D721Med (cell line): ENCODE measurements at regions not wholly inside any gene's neighbourhood (a gene's known extent, or its start where the extent isn't known, plus 50 kb on each side); places are given as distances from the start of the nearest gene placed in this dataset.

Experiments used
- DNase-seq: peaks from one replicate; pipeline ENCODE4 v3.0.0; 2011; ENCODE audit warnings: low spot score; ENCODE audit not compliant: insufficient read length
- FAIRE-seq: peaks from 2 replicates; lab custom pipeline; 2011; peaks lifted over from hg19 to GRCh38; lab: Jason Lieb, UNC
- TF ChIP-seq, protein P1 (sequence below): IDR thresholded peaks from 2 replicates; pipeline ENCODE4 v1.5.1; 2012; ENCODE audit warnings: mild to moderate bottlenecking, control low read depth; ENCODE audit not compliant: insufficient read depth; ENCODE audit errors: missing control alignments

DNA sequence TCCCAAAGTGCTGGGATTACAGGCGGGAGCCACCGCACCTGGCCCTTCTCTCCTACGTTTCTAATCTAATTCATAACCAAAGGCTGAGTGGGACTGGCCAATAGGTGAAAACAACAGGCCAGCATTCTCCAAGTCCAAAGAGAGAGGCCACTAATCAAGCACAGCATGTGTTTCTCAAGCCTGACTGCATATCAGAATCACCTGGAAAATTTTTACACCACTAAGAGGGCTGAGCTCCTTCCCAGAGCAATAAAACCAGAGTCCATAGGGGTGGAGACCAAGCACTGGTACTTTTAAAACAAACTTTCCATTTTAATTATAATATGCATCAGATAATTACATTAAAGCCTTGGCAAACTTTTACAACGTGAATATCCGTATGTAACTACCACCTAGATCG, 254.4 kb downstream of the OPA1 start:
- FAIRE-seq (no peak), DNase-seq (no peak)
- TF ChIP-seq, protein P1, sequence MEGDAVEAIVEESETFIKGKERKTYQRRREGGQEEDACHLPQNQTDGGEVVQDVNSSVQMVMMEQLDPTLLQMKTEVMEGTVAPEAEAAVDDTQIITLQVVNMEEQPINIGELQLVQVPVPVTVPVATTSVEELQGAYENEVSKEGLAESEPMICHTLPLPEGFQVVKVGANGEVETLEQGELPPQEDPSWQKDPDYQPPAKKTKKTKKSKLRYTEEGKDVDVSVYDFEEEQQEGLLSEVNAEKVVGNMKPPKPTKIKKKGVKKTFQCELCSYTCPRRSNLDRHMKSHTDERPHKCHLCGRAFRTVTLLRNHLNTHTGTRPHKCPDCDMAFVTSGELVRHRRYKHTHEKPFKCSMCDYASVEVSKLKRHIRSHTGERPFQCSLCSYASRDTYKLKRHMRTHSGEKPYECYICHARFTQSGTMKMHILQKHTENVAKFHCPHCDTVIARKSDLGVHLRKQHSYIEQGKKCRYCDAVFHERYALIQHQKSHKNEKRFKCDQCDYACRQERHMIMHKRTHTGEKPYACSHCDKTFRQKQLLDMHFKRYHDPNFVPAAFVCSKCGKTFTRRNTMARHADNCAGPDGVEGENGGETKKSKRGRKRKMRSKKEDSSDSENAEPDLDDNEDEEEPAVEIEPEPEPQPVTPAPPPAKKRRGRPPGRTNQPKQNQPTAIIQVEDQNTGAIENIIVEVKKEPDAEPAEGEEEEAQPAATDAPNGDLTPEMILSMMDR: no peak

DNA sequence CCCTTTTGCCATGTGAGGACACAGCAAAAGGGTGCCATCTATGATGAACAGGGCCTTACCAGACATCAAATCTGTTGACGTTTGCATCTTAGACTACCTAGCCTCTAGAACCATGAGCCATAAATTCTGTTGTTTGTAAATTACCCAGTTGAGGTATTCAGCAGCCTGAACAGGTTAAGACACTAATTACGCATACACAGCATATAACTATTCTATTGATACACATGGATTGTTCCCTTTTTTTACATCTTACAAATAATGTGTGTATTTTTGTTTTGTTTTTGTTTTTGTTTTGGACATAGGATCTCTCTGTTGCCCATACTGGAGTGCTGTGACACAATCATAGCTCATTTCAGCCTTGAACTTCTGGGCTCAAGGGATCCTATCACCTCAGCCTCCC, 255.5 kb downstream of the OPA1 start:
- TF ChIP-seq, protein P1: no peak
- FAIRE-seq (no peak), DNase-seq (no peak)

DNA sequence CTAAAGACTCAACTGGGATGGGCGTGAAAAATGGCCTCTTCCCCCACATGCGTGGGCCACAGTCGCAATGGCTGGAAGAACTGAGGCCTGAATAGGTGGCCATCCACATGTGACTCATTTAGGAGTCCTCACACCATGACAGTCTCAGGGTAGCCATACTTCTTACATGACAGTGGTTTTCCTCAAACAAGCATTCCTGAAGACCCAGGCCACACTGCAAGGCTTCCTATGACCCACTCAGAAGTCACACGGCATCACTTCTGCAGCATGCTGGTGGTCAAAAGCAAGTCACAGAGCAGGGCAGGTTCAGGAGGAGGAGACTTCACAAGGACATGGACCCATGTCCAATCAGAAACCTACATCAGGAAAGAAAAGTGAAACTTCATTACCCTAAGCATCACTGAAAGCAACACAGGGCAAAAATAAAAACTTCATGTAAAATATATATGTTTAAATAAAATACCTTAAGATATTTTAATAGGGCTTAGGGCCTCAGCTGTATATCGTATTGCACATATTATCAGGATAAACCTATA, 257.1 kb downstream of the OPA1 start:
- TF ChIP-seq, protein P1: no peak
- FAIRE-seq (no peak), DNase-seq (no peak)

DNA sequence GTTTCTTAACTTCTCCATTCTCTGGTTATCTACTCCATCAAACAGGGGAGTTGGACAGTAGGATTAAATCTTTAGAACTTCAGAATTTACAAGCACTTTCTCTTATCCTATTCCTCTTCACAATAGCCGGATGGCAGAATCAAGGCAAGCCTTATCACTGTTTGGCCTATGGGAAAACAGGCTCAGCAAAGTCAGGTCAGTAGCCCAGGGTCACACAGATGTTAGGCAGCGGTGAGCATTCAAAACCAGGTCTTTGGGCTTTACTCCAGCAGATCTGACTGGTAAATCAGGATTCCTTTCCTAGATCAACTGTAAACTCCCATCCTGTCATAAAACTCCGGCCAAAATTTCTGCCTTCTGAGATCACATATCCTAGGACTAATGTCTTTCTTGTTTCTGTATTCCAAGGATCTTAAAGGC, 258.4 kb downstream of the OPA1 start:
- TF ChIP-seq, protein P1: no peak
- FAIRE-seq (no peak), DNase-seq (no peak)

DNA sequence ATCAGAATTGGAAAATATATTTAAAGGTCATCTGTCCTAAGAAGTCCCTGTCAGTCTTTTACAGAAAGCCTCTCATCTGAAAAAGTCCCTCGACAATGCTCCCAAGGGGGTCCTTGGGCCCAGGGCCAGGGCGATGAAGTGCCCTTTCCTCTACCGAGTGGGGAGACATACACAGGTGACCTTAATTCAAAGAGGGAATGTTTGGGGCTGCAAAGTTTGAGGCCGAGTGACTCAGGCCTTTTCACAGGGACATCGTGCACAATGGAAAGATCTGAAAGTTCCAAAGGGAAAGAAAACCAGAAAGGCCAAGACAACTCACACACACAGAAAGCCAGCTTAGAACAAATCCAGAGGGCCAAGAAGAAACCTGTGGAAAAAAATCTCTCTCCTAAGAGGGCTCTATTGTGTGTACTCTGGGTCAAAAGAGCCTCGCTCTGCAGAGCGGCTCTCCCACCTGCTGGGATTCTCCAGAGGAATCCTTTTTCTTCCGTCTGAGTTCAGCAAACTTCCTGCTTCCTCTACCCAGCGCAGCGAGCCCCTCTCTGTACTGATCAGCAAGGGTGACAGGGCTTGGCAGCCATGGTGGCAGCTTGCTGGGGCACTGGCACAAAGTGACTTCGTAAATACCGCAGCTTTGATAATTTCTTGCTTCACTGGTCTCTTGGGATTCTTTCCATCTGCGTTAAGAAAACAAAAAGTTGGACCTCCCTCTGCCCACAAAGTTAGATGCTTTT, 259.1 kb downstream of the OPA1 start:
- FAIRE-seq (no peak), DNase-seq (no peak)
- TF ChIP-seq, protein P1: no peak

DNA sequence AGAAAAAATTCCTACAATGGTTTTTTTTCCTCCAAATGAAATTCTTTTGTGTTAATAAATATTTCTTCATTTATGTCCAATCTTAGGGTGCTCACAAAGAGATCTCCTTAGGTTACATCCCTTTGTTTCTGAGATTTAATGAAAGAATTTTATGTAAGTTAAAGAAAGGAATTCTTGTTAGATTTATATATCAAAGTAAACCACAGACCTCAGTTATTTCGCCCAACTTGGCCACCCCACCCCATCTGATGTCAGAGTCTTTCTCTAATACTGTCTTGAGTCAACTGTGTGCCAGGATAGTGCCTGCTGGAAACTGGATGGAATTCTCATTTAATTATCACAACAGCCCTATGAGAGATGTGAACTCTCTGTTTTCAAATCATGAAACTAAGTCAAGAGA, 259.9 kb downstream of the OPA1 start:
- DNase-seq (no peak), FAIRE-seq (no peak)
- TF ChIP-seq, protein P1: no peak
